ENCODE measurements at regions not wholly inside any gene's neighbourhood (a gene's known extent, or its start where the extent isn't known, plus 50 kb on each side); places are given as distances from the start of the nearest gene placed in this dataset.

DNA sequence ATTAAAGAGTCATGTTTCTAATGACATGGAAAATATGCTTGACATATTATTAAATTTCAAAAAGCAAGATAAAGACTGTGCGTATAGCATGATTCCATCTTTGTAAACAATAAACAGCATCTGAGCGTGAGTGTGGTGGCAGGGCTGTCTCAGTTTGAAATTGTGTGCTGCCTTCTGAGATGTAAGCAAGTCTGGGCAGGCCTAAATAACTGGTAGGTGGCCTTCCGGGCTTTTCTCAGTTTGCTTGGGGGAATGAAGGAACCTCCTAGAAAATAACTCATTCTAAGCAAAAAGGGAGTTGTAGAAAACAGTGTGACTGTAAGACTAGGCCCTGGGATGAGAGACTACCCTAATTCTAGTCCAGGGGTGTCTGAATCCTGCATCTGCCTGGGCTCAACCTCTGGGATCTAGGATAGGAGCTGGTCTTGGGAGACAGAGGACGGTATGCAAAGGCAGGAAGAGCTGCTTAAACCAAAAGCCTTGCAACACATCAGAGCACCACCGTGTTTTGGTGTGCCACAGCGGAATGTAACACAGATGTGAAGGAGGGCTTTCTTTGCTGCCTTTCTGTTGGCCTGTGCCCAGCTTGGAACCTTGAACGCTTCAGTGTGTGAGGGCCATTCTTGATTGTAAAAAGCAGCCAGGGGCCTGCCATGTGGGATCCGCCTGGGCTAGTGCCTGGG lies 63.5 kb upstream of the L3MBTL3 start:
- Histone ChIP-seq H4K20me1 (ENCODE audit: low read depth) (no peaks in the 10 kb centered on the region), H3K27ac (no peak overlapping the region), H3K36me3 (no peaks in the 10 kb centered on the region), H3K4me2 (no peak overlapping the region), H3F3A (ENCODE audit: low read depth) (no peaks in the 10 kb centered on the region), H3K9me3 (ENCODE audit: low read depth) (no peaks in the 10 kb centered on the region), H3K4me1 (no peaks in the 10 kb centered on the region), H3K4me3 (no peak overlapping the region), H3K27me3 (no peaks in the 10 kb centered on the region), H3K9ac (no peak overlapping the region), H3K79me2 (ENCODE audit: low read depth) (no peaks in the 10 kb centered on the region), H2AFZ (replicated peaks) (peak overlapping the region; percentile 85)
- TF ChIP-seq, protein P1, sequence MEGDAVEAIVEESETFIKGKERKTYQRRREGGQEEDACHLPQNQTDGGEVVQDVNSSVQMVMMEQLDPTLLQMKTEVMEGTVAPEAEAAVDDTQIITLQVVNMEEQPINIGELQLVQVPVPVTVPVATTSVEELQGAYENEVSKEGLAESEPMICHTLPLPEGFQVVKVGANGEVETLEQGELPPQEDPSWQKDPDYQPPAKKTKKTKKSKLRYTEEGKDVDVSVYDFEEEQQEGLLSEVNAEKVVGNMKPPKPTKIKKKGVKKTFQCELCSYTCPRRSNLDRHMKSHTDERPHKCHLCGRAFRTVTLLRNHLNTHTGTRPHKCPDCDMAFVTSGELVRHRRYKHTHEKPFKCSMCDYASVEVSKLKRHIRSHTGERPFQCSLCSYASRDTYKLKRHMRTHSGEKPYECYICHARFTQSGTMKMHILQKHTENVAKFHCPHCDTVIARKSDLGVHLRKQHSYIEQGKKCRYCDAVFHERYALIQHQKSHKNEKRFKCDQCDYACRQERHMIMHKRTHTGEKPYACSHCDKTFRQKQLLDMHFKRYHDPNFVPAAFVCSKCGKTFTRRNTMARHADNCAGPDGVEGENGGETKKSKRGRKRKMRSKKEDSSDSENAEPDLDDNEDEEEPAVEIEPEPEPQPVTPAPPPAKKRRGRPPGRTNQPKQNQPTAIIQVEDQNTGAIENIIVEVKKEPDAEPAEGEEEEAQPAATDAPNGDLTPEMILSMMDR (IDR thresholded peaks at IDR 0.05): no peak
- TF ChIP-seq EZH2 (IDR thresholded peaks at IDR 0.05) (no peak), EZH2phosphoT487 (IDR thresholded peaks at IDR 0.05) (no peak)
- H3K27ac Mint-ChIP-seq: no peak overlapping the region
- no peak for DNase-seq (ENCODE audit: low spot score)
- H3K9me3 Mint-ChIP-seq: peaks cover under 1% of the 10 kb centered on the region
- H3K36me3 Mint-ChIP-seq: no peaks in the 10 kb centered on the region
- no peaks in the 10 kb centered on the region for H3K27me3 Mint-ChIP-seq (ENCODE audit: insufficient read depth, low read depth)
- no peak overlapping the region for H3K4me3 Mint-ChIP-seq
- H3K4me1 Mint-ChIP-seq: no peaks in the 10 kb centered on the region

DNA sequence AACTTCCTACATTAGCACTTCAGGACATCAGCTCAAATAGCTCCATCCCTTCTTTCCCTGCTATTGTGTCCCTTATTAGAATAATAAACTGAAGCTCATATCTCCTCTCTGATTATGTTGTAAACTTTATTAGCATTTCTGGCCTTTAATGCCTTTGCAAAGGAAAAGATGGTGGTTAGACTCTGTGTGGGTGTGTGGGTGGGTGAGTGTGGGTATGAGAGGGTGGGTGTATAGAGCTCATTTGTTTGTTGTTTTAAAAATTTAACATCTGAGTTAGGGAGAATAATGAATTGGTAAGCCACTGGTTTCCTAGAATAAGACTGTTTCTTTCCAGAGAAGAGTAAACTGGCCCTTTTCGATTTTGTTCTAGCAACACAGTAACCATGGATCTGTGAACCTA lies 70.6 kb upstream of the L3MBTL3 start:
- Histone ChIP-seq H2AFZ (replicated peaks) (peak overlapping the region; percentile 53), H3K36me3 (no peaks in the 10 kb centered on the region), H3K4me2 (no peak overlapping the region), H3K27me3 (no peaks in the 10 kb centered on the region), H3K9me3 (ENCODE audit: low read depth) (no peaks in the 10 kb centered on the region), H3K4me1 (peaks cover 22% of the 10 kb centered on the region), H3K79me2 (ENCODE audit: low read depth) (no peaks in the 10 kb centered on the region), H3K4me3 (no peak overlapping the region), H4K20me1 (ENCODE audit: low read depth) (no peaks in the 10 kb centered on the region), H3K27ac (no peak overlapping the region), H3K9ac (no peak overlapping the region), H3F3A (ENCODE audit: low read depth) (peaks cover 9% of the 10 kb centered on the region)
- Mint-ChIP-seq H3K27ac (no peak overlapping the region), H3K9me3 (no peaks in the 10 kb centered on the region), H3K4me3 (no peak overlapping the region), H3K27me3 (ENCODE audit: insufficient read depth, low read depth) (peaks cover 4% of the 10 kb centered on the region), H3K36me3 (no peaks in the 10 kb centered on the region), H3K4me1 (peaks cover 12% of the 10 kb centered on the region)
- DNase-seq (ENCODE audit: low spot score): no peak
- TF ChIP-seq, protein P1 (IDR thresholded peaks at IDR 0.05): no peak
- TF ChIP-seq EZH2 (IDR thresholded peaks at IDR 0.05): no peak
- no peak for TF ChIP-seq EZH2phosphoT487 (IDR thresholded peaks at IDR 0.05)

DNA sequence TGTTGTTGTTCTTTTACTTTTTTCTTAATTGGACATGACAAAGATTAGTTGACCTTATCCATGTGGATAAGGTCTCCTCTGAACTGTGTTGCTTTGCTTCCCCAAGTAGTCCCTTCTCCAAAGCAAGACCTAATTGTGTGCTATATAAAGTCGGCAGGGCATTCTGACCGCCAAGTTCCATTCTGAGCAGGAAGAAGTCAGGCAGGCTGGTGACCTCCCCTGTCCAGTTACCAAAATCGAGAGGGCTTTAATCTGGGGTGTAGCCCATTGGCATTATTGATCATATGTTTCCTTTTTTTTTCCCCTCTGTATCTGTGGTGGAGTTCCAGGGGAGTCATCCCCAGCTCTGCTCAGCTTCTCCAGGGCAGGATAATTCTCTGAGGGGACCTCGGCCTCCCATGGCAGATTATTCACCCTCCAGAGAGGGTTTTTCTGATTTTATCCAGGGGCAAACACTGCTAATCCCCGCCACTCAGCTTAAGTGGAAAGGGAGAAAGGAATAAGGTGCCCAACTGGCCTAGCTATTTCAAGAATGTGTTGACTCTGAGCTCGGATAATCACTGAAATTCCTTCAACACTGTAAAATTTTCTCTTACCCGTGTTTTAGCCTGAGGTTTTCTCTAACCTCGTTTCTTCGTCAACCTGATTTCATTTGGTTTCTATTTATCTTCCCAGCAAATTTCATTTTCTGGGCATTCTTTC lies 71.8 kb upstream of the L3MBTL3 start:
- peaks cover 22% of the 10 kb centered on the region for H3K4me1 ChIP-seq
- Mint-ChIP-seq H3K36me3 (no peaks in the 10 kb centered on the region), H3K4me1 (peaks cover 12% of the 10 kb centered on the region), H3K9me3 (no peaks in the 10 kb centered on the region), H3K27me3 (ENCODE audit: insufficient read depth, low read depth) (peaks cover 4% of the 10 kb centered on the region), H3K4me3 (no peak overlapping the region), H3K27ac (peak overlapping the region; percentile 54)
- no peaks in the 10 kb centered on the region for H4K20me1 ChIP-seq (ENCODE audit: low read depth)
- H3F3A ChIP-seq (ENCODE audit: low read depth): peaks cover 9% of the 10 kb centered on the region
- H3K9ac ChIP-seq: no peak overlapping the region
- H3K4me2 ChIP-seq: peak overlapping the region; percentile 46
- H3K36me3 ChIP-seq: no peaks in the 10 kb centered on the region
- H3K27me3 ChIP-seq: no peaks in the 10 kb centered on the region
- H2AFZ ChIP-seq (replicated peaks): peak overlapping the region; percentile 53
- peak overlapping the region; percentile 74 for H3K27ac ChIP-seq
- peak; percentile 79 for DNase-seq (ENCODE audit: low spot score)
- H3K79me2 ChIP-seq (ENCODE audit: low read depth): no peaks in the 10 kb centered on the region
- no peak overlapping the region for H3K4me3 ChIP-seq
- no peaks in the 10 kb centered on the region for H3K9me3 ChIP-seq (ENCODE audit: low read depth)
- TF ChIP-seq EZH2 (IDR thresholded peaks at IDR 0.05) (no peak), EZH2phosphoT487 (IDR thresholded peaks at IDR 0.05) (no peak)
- TF ChIP-seq, protein P1 (IDR thresholded peaks at IDR 0.05): no peak

Data from neural progenitor cell (in vitro differentiated cells).